AG04450 (cell line): ENCODE measurements at regions not wholly inside any gene's neighbourhood (a gene's known extent, or its start where the extent isn't known, plus 50 kb on each side); places are given as distances from the start of the nearest gene placed in this dataset.

Experiments
- CTCF ChIA-PET: fragments of 300-600, 350-600 bp; formaldehyde crosslinking; extraction: SDS; loops from one replicate; lab custom pipeline; 2022; ENCODE audit warnings: antibody characterized with exemption, inconsistent platforms; lab: Charles Lee
- POLR2A ChIA-PET: fragments of 350-600 bp; formaldehyde crosslinking; extraction: SDS; loops from one replicate; lab custom pipeline; 2021; ENCODE audit warnings: antibody characterized with exemption, inconsistent platforms; lab: Yijun Ruan, JAX
- DNase-seq: peaks from one replicate; pipeline ENCODE4 v3.0.0-alpha.2; 2011; ENCODE audit warnings: low read depth, low spot score
- H3K27ac ChIP-seq: one replicate; pipeline ENCODE4 v1.5.1; 2012; ENCODE audit warnings: low read depth, low read length, control low read depth
- H3K27me3 ChIP-seq: one replicate; pipeline ENCODE4 v1.6.0; 2012; ENCODE audit warnings: low read length; ENCODE audit not compliant: control insufficient read depth, insufficient read depth
- H3K4me3 ChIP-seq: 2 replicates; pipeline ENCODE4 v1.5.1; 2011; ENCODE audit warnings: mild to moderate bottlenecking, low read depth, low read length, control low read depth
- H3K9me3 ChIP-seq: 2 replicates; pipeline ENCODE4 v1.5.1; 2012; ENCODE audit warnings: low read length; ENCODE audit not compliant: control insufficient read depth, insufficient read depth
- TF ChIP-seq, protein P1 (sequence below): IDR thresholded peaks from 2 replicates; pipeline ENCODE4 v1.5.1; 2011; ENCODE audit warnings: low read depth, low read length, control low read depth, inconsistent platforms

- Histone ChIP-seq H3K27me3 (peaks cover 2% of the 10 kb centered on the region), H3K9me3 (peaks cover 3% of the 10 kb centered on the region; the same call in 1 of the 2 replicates), H3K4me3 (no peak overlapping the region), H3K27ac (no peak overlapping the region)
- TF ChIP-seq, protein P1, sequence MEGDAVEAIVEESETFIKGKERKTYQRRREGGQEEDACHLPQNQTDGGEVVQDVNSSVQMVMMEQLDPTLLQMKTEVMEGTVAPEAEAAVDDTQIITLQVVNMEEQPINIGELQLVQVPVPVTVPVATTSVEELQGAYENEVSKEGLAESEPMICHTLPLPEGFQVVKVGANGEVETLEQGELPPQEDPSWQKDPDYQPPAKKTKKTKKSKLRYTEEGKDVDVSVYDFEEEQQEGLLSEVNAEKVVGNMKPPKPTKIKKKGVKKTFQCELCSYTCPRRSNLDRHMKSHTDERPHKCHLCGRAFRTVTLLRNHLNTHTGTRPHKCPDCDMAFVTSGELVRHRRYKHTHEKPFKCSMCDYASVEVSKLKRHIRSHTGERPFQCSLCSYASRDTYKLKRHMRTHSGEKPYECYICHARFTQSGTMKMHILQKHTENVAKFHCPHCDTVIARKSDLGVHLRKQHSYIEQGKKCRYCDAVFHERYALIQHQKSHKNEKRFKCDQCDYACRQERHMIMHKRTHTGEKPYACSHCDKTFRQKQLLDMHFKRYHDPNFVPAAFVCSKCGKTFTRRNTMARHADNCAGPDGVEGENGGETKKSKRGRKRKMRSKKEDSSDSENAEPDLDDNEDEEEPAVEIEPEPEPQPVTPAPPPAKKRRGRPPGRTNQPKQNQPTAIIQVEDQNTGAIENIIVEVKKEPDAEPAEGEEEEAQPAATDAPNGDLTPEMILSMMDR, result no peak
- ChIA-PET CTCF (no interaction called here), POLR2A (no interaction called here)
- DNase-seq, result no peak
Observed at GRCh38 chr2:239489481-239489880, 88.7 kb upstream of the HDAC4 start.

DNA sequence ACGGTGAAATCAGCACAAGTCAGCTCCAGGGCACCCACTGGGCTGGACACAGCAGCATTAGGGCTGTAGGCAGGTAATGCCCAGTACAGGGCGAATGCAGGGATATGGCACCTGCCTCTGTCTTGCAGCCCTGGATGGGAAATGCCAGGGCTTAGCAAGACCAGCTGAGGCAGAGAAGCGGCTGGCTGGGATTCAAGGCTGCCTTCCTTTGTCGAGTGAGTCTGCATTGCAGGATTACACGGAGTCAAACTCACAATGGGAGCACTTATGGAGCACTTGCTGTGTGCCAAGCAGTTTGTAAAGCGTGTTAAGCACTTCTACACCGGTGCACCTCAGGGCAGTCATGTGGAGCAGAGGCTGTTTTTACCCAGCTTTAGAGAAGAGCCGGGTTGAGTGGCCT lies 87.3 kb upstream of the HDAC4 start:
- POLR2A ChIA-PET, result no interaction called here
- CTCF ChIA-PET, result no interaction called here
- peaks cover 2% of the 10 kb centered on the region for H3K27me3 ChIP-seq

DNA sequence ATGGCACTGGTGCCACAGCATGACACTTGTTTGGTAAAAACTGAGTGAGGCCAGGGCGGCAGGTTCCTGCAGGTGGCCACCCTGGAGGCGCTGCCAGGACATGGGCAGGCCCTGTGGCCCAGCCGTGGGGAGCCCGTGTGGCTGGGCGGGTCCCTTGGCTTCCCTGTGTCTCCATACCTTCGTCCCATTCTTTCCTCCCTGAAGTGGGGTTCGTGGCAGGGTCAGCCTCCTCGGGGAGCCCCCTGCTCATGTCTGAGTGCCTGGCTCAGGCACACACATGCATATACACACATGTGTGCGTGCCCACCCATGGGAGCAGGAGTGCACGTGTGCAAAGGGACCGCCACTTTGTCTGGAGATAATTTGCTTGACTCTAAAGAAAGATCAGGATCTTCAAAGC lies 86.5 kb upstream of the HDAC4 start:
- TF ChIP-seq, protein P1, result no peak
- POLR2A ChIA-PET, result no interaction called here
- no peak overlapping the region for H3K4me3 ChIP-seq
- peaks cover 2% of the 10 kb centered on the region for H3K27me3 ChIP-seq
- peaks cover 5% of the 10 kb centered on the region; the same call in 1 of the 2 replicates for H3K9me3 ChIP-seq
- H3K27ac ChIP-seq, result no peak overlapping the region
- CTCF ChIA-PET, result no interaction called here
- DNase-seq, result no peak

More for the DNA sequence above, 87.3 kb upstream of the HDAC4 start:
- Histone ChIP-seq H3K9me3 (peaks cover 5% of the 10 kb centered on the region; the same call in 1 of the 2 replicates), H3K27ac (no peak overlapping the region), H3K4me3 (no peak overlapping the region)
- TF ChIP-seq, protein P1, result no peak
- DNase-seq, result no peak

DNA sequence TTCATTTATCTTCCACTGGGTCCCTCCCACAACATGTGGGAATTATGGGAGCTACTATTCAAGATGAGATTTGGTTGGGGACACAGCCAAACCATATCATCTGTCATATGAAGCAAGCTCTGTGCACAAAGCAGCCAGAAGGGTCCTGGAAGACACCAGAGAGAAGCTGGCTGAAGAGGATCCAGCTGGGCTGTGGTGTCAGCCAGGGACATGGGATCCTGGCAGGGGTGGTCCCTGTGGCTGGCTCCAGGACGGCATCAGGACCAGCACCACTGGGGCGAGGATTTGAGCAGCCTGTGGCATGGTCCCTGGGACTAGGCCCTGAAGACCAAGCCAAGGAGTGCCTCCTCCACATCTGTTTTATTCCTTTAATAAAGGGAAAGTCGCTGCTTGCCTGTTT lies 84.8 kb upstream of the HDAC4 start:
- H3K27me3 ChIP-seq, result peaks cover 2% of the 10 kb centered on the region
- ChIA-PET CTCF (no interaction called here), POLR2A (no interaction called here)
- TF ChIP-seq, protein P1, result no peak
- DNase-seq, result no peak
- H3K27ac ChIP-seq, result no peak overlapping the region
- H3K9me3 ChIP-seq, result peaks cover 9% of the 10 kb centered on the region; the same call in 1 of the 2 replicates
- no peak overlapping the region for H3K4me3 ChIP-seq

DNA sequence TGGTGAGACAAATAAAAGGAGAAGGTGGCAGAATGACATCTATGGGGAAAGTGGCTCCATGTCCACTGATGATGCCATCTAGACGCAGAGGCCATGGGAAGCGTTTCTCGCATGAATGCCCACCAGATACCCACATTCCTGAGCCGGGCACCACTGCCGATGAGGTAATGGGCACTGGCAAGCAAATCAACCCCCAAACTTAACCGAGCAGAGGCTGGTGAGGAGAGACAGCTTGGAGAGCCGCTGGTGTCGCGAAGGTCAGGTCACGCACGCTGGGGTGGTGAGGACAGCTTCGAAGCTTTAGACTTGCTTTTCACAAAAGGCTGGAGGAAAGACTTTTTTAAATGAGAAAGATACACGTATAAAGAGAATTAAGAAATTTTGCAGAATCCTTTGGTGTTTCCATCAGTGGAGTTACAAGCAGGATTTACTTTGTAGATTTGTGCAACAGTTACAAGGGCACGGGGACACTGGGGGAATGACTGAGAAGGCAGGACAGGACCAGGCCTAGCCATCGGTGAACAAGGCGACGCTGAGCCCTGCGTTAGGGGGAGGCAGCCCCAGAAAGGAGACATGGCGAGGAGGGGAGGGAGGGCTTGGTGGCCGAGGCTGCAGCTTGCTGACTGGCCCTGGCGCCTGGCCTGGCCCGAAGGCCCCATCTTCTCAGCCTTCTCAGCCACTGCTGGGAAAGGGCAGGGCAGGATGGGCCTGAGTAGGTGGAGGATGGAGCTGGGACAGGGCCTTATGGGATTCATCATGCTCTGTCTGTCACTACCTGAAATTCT lies 83.9 kb upstream of the HDAC4 start:
- ChIA-PET POLR2A (no interaction called here), CTCF (no interaction called here)
- no peak overlapping the region for H3K4me3 ChIP-seq
- H3K27me3 ChIP-seq, result no peaks in the 10 kb centered on the region
- TF ChIP-seq, protein P1, result no peak
- no peak for DNase-seq
- no peak overlapping the region for H3K27ac ChIP-seq
- peaks cover 16% of the 10 kb centered on the region; the same call in 1 of the 2 replicates for H3K9me3 ChIP-seq
